Gastrocnemius medialis (tissue), 4 donors: ENCODE measurements at regions not wholly inside any gene's neighbourhood (a gene's known extent, or its start where the extent isn't known, plus 50 kb on each side); places are given as distances from the start of the nearest gene placed in this dataset.

Experiments used
- POLR2A ChIP-seq, 2 donors: fragments of 450-650 bp; IDR thresholded peaks; one replicate each; pipeline ENCODE4 v1.6.1; 2017; ENCODE audit warnings: antibody characterized with exemption in 2 of 2, mild to moderate bottlenecking in 2 of 2, moderate library complexity in 2 of 2
- TF ChIP-seq, protein P1 (sequence below), 5 experiments: fragments of 450-650 bp in 3 of 5; fragments of 200-600 bp in 2 of 5; sonication (generic) in 2 of 5; IDR thresholded peaks in 4 of 5; conservative IDR thresholded peaks in 1 of 5; 1 replicate in 4 of 5; 2 replicates in 1 of 5; pipeline ENCODE4 v1.5.1; 2016 to 2019; ENCODE audit warnings: antibody characterized with exemption in 5 of 5, mild to moderate bottlenecking in 3 of 5, moderate library complexity in 3 of 5

- TF ChIP-seq, protein P1, sequence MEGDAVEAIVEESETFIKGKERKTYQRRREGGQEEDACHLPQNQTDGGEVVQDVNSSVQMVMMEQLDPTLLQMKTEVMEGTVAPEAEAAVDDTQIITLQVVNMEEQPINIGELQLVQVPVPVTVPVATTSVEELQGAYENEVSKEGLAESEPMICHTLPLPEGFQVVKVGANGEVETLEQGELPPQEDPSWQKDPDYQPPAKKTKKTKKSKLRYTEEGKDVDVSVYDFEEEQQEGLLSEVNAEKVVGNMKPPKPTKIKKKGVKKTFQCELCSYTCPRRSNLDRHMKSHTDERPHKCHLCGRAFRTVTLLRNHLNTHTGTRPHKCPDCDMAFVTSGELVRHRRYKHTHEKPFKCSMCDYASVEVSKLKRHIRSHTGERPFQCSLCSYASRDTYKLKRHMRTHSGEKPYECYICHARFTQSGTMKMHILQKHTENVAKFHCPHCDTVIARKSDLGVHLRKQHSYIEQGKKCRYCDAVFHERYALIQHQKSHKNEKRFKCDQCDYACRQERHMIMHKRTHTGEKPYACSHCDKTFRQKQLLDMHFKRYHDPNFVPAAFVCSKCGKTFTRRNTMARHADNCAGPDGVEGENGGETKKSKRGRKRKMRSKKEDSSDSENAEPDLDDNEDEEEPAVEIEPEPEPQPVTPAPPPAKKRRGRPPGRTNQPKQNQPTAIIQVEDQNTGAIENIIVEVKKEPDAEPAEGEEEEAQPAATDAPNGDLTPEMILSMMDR (IDR thresholded peaks at IDR 0.05 in 4 of 5, conservative IDR thresholded peaks at IDR 0.05 in 1 of 5): no peak
- no peak for TF ChIP-seq POLR2A (IDR thresholded peaks at IDR 0.05)
Observed at GRCh38 chr9:108345826-108346225, 510.0 kb downstream of the ACTL7B start.
